Astrocyte of the hippocampus (primary cell): ENCODE measurements at regions not wholly inside any gene's neighbourhood (a gene's known extent, or its start where the extent isn't known, plus 50 kb on each side); places are given as distances from the start of the nearest gene placed in this dataset.

ENCODE experiments used
- DNase-seq: peaks from one replicate; pipeline ENCODE4 v3.0.0; 2011; ENCODE audit warnings: low read depth, low spot score

DNA sequence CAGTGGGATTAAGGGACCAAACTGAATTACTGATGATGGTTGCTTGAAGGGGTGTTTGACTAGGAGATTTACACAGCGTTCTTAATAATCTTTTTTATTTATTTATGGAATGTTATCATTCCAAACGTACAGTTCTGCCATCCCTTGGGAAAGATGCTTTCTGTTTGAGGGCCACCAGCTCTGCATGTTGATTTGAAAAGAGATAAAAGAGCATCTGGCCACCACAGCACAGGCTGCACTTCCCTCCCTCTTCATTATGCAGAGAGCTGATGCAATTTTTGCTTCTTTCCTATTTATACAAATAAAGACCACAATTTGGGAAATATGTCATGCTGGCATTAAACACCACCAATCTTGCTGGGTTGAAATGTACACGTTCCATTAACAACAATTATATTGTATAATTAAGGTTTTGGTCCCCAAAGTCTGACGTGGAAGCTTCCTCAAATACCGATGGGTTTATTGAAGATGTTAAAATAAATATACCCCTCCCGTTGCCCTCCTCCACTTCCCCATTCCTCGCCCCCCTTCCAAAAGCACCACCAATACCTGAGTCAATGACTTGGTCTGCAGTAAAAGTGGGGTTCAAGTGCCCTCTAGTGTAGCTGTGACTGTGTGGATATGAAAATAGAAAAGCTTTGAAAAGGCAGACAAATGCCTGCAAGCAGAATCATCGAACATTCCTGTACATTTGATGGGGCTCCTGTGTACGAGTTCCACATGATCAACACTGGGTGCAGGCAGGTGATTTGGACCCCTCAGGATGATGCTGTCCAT, 211.9 kb downstream of the HRH4 start:
- no peak for DNase-seq

DNA sequence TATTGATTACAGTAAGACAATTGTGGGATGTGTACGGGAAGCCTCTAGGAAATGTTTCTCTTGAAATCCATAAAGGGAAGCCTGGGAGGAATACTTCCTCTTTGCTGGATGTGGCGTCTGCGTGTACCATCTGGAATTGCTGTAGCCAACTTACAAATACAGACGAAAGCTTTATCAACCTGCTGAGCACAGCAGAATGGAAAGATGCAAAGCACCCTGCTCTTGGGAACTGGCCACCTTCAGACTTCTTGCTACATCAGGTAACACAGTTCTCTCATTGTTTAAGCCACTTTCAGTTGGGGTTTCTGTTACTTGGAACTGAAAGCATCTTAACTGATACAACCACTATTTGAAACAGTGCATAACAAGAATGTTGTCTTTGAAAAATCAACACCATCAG, 213.8 kb downstream of the HRH4 start:
- DNase-seq: no peak

- DNase-seq: no peak
These were observed 214.2 kb downstream of the HRH4 start for GRCh38 chr18:24674605-24675004.

- no peak for DNase-seq
These were observed 216.6 kb downstream of the HRH4 start for GRCh38 chr18:24677011-24677410.

GRCh38 chr18:24678107-24678506, 217.7 kb downstream of the HRH4 start:
- no peak for DNase-seq

DNA sequence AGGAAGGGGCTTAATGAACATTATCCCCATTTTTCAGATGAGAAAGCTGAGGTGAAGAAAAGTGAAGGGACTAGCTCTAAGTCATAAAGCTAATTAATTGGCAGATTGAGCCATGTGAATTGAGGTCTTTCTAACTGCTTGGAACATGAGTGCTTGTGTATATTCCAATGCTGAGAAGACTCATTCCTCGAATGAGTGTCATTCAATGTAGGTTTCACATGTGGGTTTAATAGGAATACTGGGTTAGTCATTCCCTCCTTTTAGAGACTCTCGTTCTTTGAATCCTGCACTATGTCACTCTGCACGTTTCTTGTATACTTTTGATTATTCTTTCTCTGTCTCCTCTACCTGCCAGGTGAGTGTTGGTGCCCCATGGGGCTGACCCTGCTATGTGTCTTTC, 218.2 kb downstream of the HRH4 start:
- DNase-seq: no peak

- no peak for DNase-seq
These were observed 218.6 kb downstream of the HRH4 start for GRCh38 chr18:24679062-24679461.

DNA sequence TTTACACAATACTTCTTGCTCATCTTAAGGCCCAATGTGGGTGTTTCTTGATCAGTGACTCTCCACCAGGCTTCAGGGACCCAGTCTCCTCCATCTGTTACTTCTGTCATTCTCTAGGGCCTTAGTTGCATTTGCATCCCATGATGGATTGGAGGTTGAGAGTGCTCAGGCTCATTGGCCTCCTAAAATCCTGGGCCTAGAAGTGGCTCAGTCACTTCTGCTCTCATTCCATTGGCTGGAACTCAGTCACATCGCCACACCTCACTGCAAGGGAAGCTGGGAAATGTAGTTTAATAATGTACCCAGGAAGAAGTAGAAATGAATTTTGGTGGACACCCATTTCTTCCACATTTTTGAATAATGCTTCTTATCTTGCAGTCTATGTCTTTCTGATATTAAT, 223.5 kb downstream of the HRH4 start:
- no peak for DNase-seq

GRCh38 chr18:24685254-24685959, 225.0 kb downstream of the HRH4 start:
- no peak for DNase-seq

- DNase-seq: no peak
These were observed 234.7 kb downstream of the HRH4 start for GRCh38 chr18:24695168-24695567.

GRCh38 chr18:24702001-24702515, 241.6 kb downstream of the HRH4 start:
- DNase-seq: no peak

- DNase-seq: no peak
These were observed 242.9 kb downstream of the HRH4 start for GRCh38 chr18:24703316-24703715.

DNA sequence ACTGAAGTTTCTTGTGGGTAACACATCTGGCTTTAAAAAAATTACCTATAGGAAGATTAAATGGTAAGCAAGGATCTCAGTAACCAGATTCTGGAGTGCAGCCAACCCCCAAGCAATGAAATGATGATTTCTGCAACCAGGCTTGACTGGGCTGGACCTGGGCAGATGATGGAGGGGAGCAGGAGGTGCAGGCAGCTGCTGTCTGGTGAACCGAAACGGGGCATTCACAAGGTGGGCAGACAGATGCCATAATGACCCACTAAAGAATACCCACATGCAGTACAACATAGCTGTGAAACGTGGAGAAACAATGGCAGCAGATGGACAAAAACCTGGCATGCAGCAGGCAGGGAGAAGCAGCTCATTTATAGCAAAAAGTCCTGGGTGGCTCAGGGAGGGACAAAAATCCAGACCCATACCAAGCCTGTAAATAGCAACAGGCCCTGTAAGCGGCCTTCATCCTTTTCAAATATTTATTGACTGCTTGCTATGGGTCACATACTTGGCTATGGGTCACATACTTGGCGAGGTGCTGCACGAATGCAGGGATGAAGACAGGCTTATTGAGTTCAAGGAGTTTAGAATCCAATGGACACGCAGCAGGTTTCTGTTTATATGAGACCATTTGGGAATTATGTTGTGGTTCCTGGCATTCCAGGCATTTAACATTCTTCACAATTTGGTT, 244.7 kb downstream of the HRH4 start:
- peak; percentile 6 for DNase-seq

DNA sequence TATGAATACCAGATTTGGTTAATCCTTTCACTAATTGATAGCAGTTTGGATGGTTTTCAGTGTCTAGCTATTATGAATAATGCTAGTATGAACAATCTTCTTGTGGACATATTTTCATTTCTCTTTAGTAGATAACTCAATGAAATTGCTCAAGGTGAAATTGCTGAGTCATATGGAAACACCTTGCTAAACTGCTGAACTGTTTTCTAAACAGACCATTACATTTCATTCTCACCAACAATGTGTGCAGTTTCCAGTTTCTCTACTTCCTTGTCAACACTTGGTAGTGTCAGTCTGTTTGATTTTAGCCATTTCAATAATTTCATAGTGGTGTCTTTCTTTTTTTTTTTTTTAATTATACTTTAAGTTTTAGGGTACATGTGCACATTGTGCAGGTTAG, 250.0 kb downstream of the HRH4 start:
- DNase-seq: no peak

DNA sequence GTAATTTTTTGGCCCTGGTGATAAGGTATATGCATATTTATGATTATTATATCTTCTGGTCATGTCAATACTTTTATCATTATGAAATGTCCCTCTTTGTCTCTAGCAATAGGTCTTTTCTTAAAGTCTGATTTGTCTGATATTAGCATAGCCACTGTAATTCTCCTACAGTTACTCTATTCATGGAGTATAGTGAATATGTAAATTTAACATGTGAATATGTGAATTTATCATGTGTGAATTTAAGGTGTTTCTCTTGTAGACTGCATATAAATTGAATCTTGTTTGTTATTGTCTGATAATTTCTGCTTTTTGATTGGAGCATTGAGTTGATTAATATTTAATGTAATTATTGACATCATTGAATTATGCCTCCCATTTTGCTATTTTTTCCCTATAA, 259.4 kb downstream of the HRH4 start:
- DNase-seq: no peak

DNA sequence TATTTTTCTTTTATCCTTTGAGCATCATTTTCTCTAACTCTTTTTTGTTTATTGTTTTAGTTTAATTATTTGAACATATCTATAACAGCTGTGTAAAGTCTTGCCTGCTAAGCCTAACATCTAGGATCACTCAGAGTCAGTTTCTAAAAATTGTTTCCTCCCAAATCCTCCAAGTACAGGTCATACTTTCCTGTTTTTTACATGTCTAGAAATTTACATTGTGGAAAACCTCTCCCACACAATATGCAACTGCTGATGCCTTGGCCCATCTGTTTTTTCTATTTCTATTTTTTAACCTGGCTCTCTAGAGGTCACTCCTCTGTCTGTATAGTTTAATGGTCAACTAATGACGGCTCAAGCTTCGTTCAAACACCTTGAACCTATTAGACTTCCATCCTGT, 261.0 kb downstream of the HRH4 start:
- DNase-seq: no peak

DNA sequence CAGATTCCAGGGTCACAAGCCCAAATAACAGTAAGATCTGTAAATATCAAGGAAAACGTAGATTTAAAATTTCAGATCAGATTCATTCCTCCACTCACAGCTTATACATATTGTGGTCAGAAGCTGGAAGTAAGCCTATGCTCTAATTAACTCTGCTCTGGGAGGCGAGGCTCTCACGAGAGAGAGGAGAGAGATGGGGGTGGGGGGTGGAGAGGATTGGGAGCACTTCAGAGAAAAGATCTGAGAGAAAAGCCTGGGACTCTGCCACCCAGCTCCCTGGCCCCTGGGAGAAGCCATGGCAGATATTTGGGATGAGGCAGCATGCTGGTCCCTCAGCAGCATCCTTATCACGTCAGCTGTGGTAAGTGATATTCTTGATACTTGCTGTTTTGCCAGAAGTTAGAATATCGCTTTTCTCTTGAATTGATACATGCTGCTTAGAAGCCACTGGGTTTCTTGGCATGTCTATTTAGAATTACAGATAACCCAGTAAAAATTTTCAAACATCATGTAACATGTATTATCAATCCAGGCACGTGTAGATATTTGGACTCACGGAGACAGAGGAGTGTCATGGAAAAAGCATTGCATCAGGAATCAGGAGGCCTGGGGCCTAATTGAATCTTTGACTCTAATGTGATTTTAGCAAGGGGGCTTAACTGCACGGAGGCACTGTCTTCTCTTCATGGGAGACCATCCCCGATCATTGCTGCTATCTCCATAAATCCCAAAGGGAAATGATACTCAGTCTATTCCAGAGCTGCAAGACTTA, 265.4 kb downstream of the HRH4 start:
- no peak for DNase-seq

- DNase-seq: peak; percentile 83
These were observed 266.5 kb downstream of the HRH4 start for GRCh38 chr18:24726727-24727492.

- no peak for DNase-seq
These were observed 267.2 kb downstream of the HRH4 start for GRCh38 chr18:24727685-24728084.

- no peak for DNase-seq
These were observed 270.7 kb downstream of the HRH4 start for GRCh38 chr18:24731158-24731557.

DNA sequence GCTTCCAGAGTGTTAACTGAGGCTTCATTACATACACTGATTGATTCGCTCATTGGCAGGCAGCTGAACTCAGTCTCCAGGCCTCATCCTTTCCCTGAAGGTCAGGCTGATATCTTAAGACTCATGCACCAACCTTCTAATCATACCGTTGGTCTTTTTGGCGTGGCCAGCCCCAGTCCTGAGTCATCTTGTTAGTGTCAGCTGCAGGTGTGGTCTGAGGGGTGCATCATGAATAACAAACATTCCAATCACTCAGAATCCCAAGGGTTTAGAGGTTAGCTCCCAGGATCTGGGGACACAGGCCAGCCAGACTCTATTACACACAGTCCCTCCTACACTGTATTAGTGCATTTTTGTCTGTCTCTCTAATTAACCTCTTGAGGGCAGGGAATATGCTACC, 271.5 kb downstream of the HRH4 start:
- no peak for DNase-seq
